ENCODE measurements at regions not wholly inside any gene's neighbourhood (a gene's known extent, or its start where the extent isn't known, plus 50 kb on each side); places are given as distances from the start of the nearest gene placed in this dataset.

GRCh38 chr1:112320058-112320457 lies 76.0 kb upstream of the CTTNBP2NL start:
- TF ChIP-seq POLR2A (IDR thresholded peaks at IDR 0.05) = no peak
- TF ChIP-seq EP300 (IDR thresholded peaks at IDR 0.05) = no peak
- no peak for TF ChIP-seq CTCF (IDR thresholded peaks at IDR 0.05)
- H3K4me3 ChIP-seq = no peak overlapping the region
- no peaks in the 10 kb centered on the region for H3K27me3 ChIP-seq
- no peaks in the 10 kb centered on the region for H3K9me3 ChIP-seq
- no peak for DNase-seq
- no peaks in the 10 kb centered on the region for H3K36me3 ChIP-seq
- no peak overlapping the region for H3K27ac ChIP-seq
- intact Hi-C loops (cut with DNase I) = no loop called here
- WGBS, 3 donors = 88 to 93% (median 92%) methylated on average over 2 of the region's 2 CpGs
- H3K4me1 ChIP-seq (ENCODE audit: insufficient read depth) = peaks cover 10% of the 10 kb centered on the region

- 64 to 70% (median 69%) methylated on average over 7 of the region's 7 CpGs for WGBS, 3 donors
- TF ChIP-seq POLR2A (IDR thresholded peaks at IDR 0.05) (no peak), EP300 (IDR thresholded peaks at IDR 0.05) (no peak), CTCF (IDR thresholded peaks at IDR 0.05) (no peak)
- H3K4me3 ChIP-seq = no peak overlapping the region
- H3K36me3 ChIP-seq = no peaks in the 10 kb centered on the region
- H3K27me3 ChIP-seq = no peaks in the 10 kb centered on the region
- no peaks in the 10 kb centered on the region for H3K9me3 ChIP-seq
- intact Hi-C loops (cut with DNase I) = no loop called here
- no peak for DNase-seq
- H3K27ac ChIP-seq = no peak overlapping the region
- H3K4me1 ChIP-seq (ENCODE audit: insufficient read depth) = peaks cover 6% of the 10 kb centered on the region
These were observed 74.0 kb upstream of the CTTNBP2NL start for GRCh38 chr1:112322018-112322417.

GRCh38 chr1:112322983-112323678 lies 72.9 kb upstream of the CTTNBP2NL start:
- no peak overlapping the region for H3K4me3 ChIP-seq
- no peaks in the 10 kb centered on the region for H3K9me3 ChIP-seq
- TF ChIP-seq CTCF (IDR thresholded peaks at IDR 0.05) (no peak), EP300 (IDR thresholded peaks at IDR 0.05) (no peak)
- peaks cover 4% of the 10 kb centered on the region for H3K4me1 ChIP-seq (ENCODE audit: insufficient read depth)
- no peaks in the 10 kb centered on the region for H3K36me3 ChIP-seq
- H3K27ac ChIP-seq = no peak overlapping the region
- intact Hi-C loops (cut with DNase I) = no loop called here
- DNase-seq = no peak
- 70 to 75% (median 73%) methylated on average over 4 of the region's 4 CpGs for WGBS, 3 donors
- H3K27me3 ChIP-seq = no peaks in the 10 kb centered on the region

- Histone ChIP-seq H3K27me3 (no peaks in the 10 kb centered on the region), H3K9me3 (no peaks in the 10 kb centered on the region), H3K4me3 (no peak overlapping the region), H3K36me3 (no peaks in the 10 kb centered on the region), H3K4me1 (ENCODE audit: insufficient read depth) (no peaks in the 10 kb centered on the region), H3K27ac (no peak overlapping the region)
- DNase-seq = no peak
- intact Hi-C loops (cut with DNase I) = no loop called here
- TF ChIP-seq EP300 (IDR thresholded peaks at IDR 0.05) (no peak), POLR2A (IDR thresholded peaks at IDR 0.05) (no peak), CTCF (IDR thresholded peaks at IDR 0.05) (no peak)
- WGBS, 3 donors = 14 to 36% (median 19%) methylated on average over 15 of the region's 15 CpGs
These were observed 70.5 kb upstream of the CTTNBP2NL start for GRCh38 chr1:112325504-112325903.
